G401.6 (cell line): ENCODE measurements at regions not wholly inside any gene's neighbourhood (a gene's known extent, or its start where the extent isn't known, plus 50 kb on each side); places are given as distances from the start of the nearest gene placed in this dataset.

ENCODE experiments used
- FAIRE-seq: peaks from 2 replicates; lab custom pipeline; 2012; peaks lifted over from hg19 to GRCh38; lab: Jason Lieb, UNC

- no peak for FAIRE-seq
Measured at GRCh38 chr12:67504026-67504425, 144.5 kb upstream of the DYRK2 start.

GRCh38 chr12:67506739-67507138, 141.8 kb upstream of the DYRK2 start:
- FAIRE-seq, result no peak

- FAIRE-seq, result no peak
Measured at GRCh38 chr12:67508830-67509229, 139.7 kb upstream of the DYRK2 start.

- no peak for FAIRE-seq
Measured at GRCh38 chr12:67509666-67510386, 138.7 kb upstream of the DYRK2 start.

DNA sequence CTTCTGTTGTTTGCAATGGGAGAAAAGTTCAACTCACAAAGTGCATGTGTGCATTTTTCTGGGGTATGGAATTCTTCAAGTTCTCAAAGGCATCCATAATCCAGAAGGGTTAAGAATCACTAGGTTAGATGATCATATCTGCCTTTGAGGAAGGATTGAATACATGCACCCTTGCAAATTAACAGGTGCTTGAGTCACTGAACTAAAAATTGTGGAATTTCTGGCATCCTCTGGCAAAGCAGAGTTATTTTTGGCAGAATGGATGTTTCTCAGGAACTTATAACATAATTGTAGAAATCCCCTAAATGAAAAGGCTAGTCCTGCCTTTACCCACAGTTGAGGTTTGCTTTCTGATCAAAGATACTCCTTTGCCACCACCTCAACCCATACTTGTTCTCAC, 136.5 kb upstream of the DYRK2 start:
- no peak for FAIRE-seq

GRCh38 chr12:67514502-67514901, 134.0 kb upstream of the DYRK2 start:
- FAIRE-seq, result no peak

- no peak for FAIRE-seq
Measured at GRCh38 chr12:67515679-67516340, 132.7 kb upstream of the DYRK2 start.

DNA sequence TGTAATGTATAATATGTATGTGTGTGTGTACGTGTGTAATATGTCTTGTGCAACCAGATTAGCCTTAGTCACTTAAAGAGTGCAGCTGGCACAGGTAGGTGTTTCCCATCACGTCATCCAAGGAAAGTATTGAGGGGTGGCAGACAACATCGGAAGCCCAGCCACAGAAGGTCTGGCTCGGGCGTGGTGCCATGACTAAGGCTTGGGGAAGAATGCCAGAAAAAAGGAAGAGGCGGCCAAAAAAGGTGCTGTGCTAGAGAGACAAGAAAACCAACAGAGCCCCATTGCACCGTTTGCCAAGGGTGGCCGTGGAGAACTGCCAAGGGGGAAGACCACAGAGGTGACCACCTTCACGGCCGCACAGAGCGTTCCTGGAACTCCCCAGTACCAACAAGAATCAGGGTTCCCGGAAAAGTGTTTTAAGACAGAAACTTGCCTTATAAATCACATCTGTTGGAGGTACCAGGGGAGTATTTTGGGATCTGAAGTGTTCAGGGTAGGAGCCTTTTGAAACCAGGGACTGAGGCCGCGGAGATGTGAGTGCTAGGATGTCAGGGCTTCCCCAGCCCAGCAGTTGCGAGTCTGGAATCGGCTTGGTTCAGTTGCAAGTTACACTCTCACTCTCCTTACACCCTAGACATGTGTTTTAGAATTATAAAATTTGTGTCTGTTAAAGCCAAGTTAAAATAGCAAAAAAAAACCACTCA, 131.2 kb upstream of the DYRK2 start:
- no peak for FAIRE-seq

GRCh38 chr12:67519484-67520433, 128.8 kb upstream of the DYRK2 start:
- FAIRE-seq, result no peak

- FAIRE-seq, result no peak
Measured at GRCh38 chr12:67520606-67521005, 127.9 kb upstream of the DYRK2 start.

GRCh38 chr12:67522222-67522621, 126.3 kb upstream of the DYRK2 start:
- FAIRE-seq, result no peak

GRCh38 chr12:67523538-67523937, 125.0 kb upstream of the DYRK2 start:
- no peak for FAIRE-seq

DNA sequence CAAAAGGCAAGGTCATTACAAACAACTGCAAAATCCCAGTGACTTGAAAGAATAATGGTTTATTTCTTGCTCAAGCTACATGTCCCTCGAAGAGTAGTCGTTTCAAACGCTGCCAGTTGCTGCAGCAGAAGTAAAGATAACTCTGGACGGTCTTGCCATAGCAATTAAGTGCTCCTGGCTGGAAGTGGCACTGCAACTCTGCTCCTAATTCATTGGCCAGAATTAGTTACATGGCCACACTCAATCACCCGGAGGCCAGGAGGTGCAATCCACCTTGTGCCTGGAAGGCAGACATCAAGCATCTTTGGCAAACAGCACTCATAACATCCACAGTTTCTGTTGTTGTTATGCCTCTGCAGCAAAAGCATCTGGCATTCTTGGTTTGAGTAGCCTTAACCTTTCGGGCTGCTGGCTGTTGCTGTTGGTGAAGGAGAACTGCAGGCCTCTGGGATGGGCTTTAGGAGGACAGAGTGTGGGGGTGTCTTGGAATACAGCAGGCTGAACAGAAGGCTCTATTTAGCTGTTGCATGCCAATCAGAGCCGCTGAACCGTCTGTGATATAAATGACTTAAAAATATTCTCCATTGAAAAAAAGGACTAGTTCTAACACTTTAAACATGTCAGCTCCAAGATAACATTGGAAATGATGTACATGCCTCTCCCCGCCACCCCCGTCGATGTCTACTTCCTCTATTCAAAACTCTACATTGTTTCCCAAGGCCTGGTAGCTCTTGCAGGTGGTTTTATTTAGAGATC, 123.5 kb upstream of the DYRK2 start:
- FAIRE-seq, result no peak

GRCh38 chr12:67525617-67525884, 123.0 kb upstream of the DYRK2 start:
- FAIRE-seq, result no peak

DNA sequence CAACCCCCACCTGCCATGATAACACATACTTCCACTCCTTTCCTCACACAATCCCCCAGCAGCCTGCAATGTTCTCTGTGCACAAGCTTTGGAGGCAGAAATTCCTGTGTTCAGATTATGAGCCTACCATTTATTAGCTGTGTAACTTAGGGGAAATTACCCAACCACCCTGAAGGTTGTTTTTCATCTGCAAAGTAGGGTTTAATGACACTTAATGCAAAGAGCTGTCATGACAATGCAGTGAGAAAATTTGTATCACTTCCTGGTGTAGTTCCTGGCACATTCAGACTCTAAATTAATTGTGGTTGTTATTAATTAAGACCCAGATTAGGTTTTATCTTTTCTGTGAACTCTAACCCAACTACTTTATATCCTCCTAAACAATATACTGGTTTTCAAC, 122.4 kb upstream of the DYRK2 start:
- FAIRE-seq, result no peak

GRCh38 chr12:67531051-67531450, 117.5 kb upstream of the DYRK2 start:
- FAIRE-seq, result no peak

GRCh38 chr12:67531501-67531900, 117.0 kb upstream of the DYRK2 start:
- FAIRE-seq, result no peak

DNA sequence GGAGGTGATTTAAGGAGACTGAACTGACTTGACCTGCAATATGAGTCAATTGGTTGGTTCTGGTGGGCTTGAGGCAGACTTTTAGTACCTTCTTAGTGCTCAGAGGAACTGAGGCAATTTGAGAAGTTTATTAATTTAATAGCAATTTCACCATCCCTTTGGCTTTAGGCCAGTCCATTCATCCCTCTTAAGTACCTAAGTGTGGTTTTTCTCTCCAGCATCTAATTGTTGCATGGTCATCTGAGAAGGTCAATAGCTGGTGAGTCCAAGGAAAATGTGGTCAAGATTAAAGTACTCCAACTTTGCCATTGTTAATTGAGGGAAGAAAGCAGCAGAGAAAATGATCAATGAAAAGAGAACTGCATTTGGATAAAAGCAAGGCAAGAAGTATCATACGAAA, 115.4 kb upstream of the DYRK2 start:
- no peak for FAIRE-seq

- no peak for FAIRE-seq
Measured at GRCh38 chr12:67534046-67534445, 114.5 kb upstream of the DYRK2 start.

DNA sequence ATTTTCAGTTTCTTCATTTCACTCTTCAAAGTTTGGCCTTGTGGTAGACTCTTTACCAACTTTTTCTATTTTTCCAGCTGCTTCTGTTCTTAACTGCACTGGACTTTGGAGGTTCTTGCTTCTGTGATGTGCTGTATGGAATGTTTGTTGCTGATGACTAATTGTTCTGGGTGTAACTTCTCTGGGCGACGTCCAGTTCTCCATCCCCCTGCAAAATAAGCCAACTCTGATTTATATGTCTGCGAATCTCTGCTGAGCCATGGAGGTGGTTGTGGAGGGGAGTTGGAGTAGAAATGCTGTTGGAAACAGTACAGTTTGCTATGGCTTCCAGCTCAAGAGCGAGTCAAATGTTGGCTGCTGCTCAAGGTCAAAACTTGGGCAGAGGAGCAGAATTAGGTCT, 113.9 kb upstream of the DYRK2 start:
- FAIRE-seq, result no peak

DNA sequence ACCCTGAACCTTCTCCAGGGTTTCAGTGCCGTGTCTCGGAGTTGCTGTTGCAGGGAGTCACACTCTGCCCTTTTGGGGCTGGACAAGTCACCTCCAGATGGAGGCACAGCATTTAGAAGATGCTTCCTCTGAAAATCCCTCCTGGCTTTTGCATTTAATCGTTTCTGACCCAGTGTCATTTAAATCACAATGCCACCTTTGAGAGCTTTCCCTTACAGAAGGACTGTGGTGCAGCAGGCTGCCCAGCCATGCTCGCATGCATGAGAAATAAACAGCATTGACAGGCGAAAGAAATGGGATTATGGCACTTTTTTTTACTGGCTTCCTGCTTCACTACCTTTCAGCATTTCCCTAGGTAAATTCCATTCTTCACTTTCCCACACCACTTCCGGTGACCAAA, 113.4 kb upstream of the DYRK2 start:
- no peak for FAIRE-seq

GRCh38 chr12:67535971-67536370, 112.6 kb upstream of the DYRK2 start:
- FAIRE-seq, result no peak
